ENCODE measurements at regions not wholly inside any gene's neighbourhood (a gene's known extent, or its start where the extent isn't known, plus 50 kb on each side); places are given as distances from the start of the nearest gene placed in this dataset.

- no peak for TF ChIP-seq NFIC (IDR thresholded peaks at IDR 0.05; ENCODE audit: low read depth, low read length)
- TF ChIP-seq CUX1 (IDR thresholded peaks at IDR 0.05; ENCODE audit: insufficient replicate concordance, low read depth, low read length) = no peak
- no peak for TF ChIP-seq RBBP5 (conservative IDR thresholded peaks at IDR 0.05)
- no peak for TF ChIP-seq E4F1 (IDR thresholded peaks at IDR 0.05; ENCODE audit: borderline replicate concordance, partially characterized antibody)
- TF ChIP-seq REST (IDR thresholded peaks at IDR 0.05; ENCODE audit: low read depth, low read length) = no peak
- peak in 1 of 2 experiments; percentile 48; a peak in 2 of 4 replicates for TF ChIP-seq EP300 (IDR thresholded peaks at IDR 0.05; ENCODE audit: borderline replicate concordance in 1 of 2, control insufficient read depth in 1 of 2, low read depth in 2 of 2, low read length in 2 of 2)
- 0 out of 2 replicates have a peak, but pooled peaks have one; percentile 18 for TF ChIP-seq BMI1 (IDR thresholded peaks at IDR 0.05; ENCODE audit: borderline replicate concordance)
- TF ChIP-seq MTA2 (IDR thresholded peaks at IDR 0.05; ENCODE audit: low read depth) = no peak
- no peak for TF ChIP-seq NFXL1 (IDR thresholded peaks at IDR 0.05; ENCODE audit: borderline replicate concordance)
- no peak for TF ChIP-seq PRDM15 (CRISPR knock-in tag; IDR thresholded peaks at IDR 0.05)
- TF ChIP-seq USF2 (IDR thresholded peaks at IDR 0.05; ENCODE audit: borderline replicate concordance, low read depth, low read length) = peak; percentile 10; the same call in 1 of the 2 replicates
Observed at GRCh38 chr1:173410133-173410793, 66.9 kb upstream of the PRDX6 start (continued).

Measured in GM12878 (cell line).